ENCODE measurements at regions not wholly inside any gene's neighbourhood (a gene's known extent, or its start where the extent isn't known, plus 50 kb on each side); places are given as distances from the start of the nearest gene placed in this dataset.

GRCh38 chr7:51477323-51477722, 160.7 kb upstream of the COBL start:
- no peak overlapping the region for H3K27ac Mint-ChIP-seq
- no peak for DNase-seq
- ATAC-seq (replicated peaks), result no peak
- H3K4me3 Mint-ChIP-seq, result no peak overlapping the region
- H3K9me3 Mint-ChIP-seq, result peaks cover 0 to 1% of the 10 kb centered on the region in 2 donors
- H3K27me3 Mint-ChIP-seq, result peaks cover 5 to 6% of the 10 kb centered on the region in 2 donors
- no peaks in the 10 kb centered on the region for H3K36me3 Mint-ChIP-seq
- no peaks in the 10 kb centered on the region for H3K4me1 Mint-ChIP-seq

GRCh38 chr7:51476026-51476425, 159.4 kb upstream of the COBL start:
- H3K4me1 Mint-ChIP-seq, result no peaks in the 10 kb centered on the region
- H3K27ac Mint-ChIP-seq, result no peak overlapping the region
- H3K9me3 Mint-ChIP-seq, result peaks cover 0 to 1% of the 10 kb centered on the region in 2 donors

GRCh38 chr7:51472873-51473272, 156.3 kb upstream of the COBL start:
- DNase-seq (no peak), ATAC-seq (replicated peaks) (no peak)
- H3K27me3 Mint-ChIP-seq, result peaks cover 22 to 25% of the 10 kb centered on the region in 2 donors
- H3K4me3 Mint-ChIP-seq, result no peak overlapping the region
- no peak overlapping the region for H3K27ac Mint-ChIP-seq
- no peaks in the 10 kb centered on the region for H3K36me3 Mint-ChIP-seq
- H3K4me1 Mint-ChIP-seq, result no peaks in the 10 kb centered on the region
- peaks cover 0 to 2% of the 10 kb centered on the region in 2 donors for H3K9me3 Mint-ChIP-seq

More at GRCh38 chr7:51476026-51476425, 159.4 kb upstream of the COBL start:
- peaks cover 15 to 17% of the 10 kb centered on the region in 2 donors for H3K27me3 Mint-ChIP-seq
- ATAC-seq (replicated peaks) (no peak), DNase-seq (no peak)
- H3K4me3 Mint-ChIP-seq, result no peak overlapping the region
- no peaks in the 10 kb centered on the region for H3K36me3 Mint-ChIP-seq

- Mint-ChIP-seq H3K4me1 (no peaks in the 10 kb centered on the region), H3K9me3 (peaks cover 0 to 5% of the 10 kb centered on the region in 2 donors), H3K27me3 (peaks cover 22 to 25% of the 10 kb centered on the region in 2 donors), H3K27ac (no peak overlapping the region), H3K4me3 (no peak overlapping the region), H3K36me3 (no peaks in the 10 kb centered on the region)
- DNase-seq, result no peak
- no peak for ATAC-seq (replicated peaks)
These were observed 155.3 kb upstream of the COBL start for GRCh38 chr7:51471981-51472296.

- Mint-ChIP-seq H3K4me1 (no peaks in the 10 kb centered on the region), H3K4me3 (no peak overlapping the region), H3K9me3 (peaks cover 0 to 7% of the 10 kb centered on the region in 2 donors), H3K27me3 (peaks cover 22 to 25% of the 10 kb centered on the region in 2 donors), H3K27ac (no peak overlapping the region), H3K36me3 (no peaks in the 10 kb centered on the region)
- DNase-seq, result no peak
- no peak for ATAC-seq (replicated peaks)
These were observed 154.8 kb upstream of the COBL start for GRCh38 chr7:51471210-51471980.

DNA sequence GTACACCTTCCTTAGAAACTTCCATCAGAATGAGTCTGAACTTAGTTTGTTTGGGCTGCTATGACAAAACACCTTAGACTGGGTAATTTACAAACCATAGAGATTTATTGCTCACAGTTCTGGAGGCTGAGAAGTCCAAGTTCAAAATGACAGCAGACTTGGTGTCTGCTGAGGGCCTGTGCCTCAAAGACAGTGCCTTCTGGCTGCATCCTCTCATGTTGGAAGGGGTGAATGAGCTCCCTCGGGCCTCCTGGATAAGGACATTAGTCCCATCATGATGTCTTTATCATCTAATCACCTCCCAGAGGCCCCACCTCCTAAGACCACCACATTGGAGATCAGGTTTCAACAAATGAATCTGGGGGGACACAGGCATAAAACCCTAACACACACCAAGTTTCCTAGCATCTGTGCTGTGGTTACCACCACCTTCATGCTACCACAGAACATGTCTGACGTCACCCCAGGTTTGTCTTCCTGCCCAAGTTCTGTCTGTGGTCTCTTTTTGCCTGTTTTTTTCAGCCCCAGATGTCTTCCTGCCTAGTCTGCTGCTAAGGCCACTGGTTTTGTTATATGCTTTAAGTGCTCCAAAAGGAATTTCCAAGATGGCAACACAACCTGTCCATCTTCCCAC, 150.9 kb upstream of the COBL start:
- H3K27ac Mint-ChIP-seq, result no peak overlapping the region
- H3K27me3 Mint-ChIP-seq, result peaks cover 18 to 21% of the 10 kb centered on the region in 2 donors
- H3K9me3 Mint-ChIP-seq, result peaks cover 0 to 11% of the 10 kb centered on the region in 2 donors
- no peaks in the 10 kb centered on the region for H3K36me3 Mint-ChIP-seq
- no peak overlapping the region for H3K4me3 Mint-ChIP-seq
- no peak for DNase-seq
- ATAC-seq (replicated peaks), result no peak
- H3K4me1 Mint-ChIP-seq, result no peaks in the 10 kb centered on the region

DNA sequence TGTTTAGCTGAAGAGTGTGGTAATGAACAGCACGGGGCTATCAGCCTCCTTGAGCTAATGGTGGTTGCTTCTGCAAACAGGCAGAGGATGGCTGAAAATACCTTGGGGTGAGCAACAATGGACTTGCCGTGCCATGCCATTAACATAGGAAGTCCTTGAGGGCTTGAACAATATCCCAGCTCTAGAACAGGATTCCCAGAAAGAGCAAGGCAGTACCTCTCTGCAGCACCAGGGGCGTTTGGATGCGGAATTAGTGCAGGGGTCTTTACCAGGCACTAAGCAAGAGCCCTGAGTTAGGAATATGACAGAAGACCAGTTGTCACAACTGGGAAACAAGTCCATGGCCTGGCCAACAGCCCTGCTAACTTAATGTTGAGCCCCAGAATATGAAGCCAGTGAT, 143.2 kb upstream of the COBL start:
- no peak overlapping the region for H3K4me3 Mint-ChIP-seq
- DNase-seq (no peak), ATAC-seq (replicated peaks) (no peak)
- peaks cover 0 to 6% of the 10 kb centered on the region in 2 donors for H3K27me3 Mint-ChIP-seq
- H3K36me3 Mint-ChIP-seq, result no peaks in the 10 kb centered on the region
- H3K4me1 Mint-ChIP-seq, result no peaks in the 10 kb centered on the region
- H3K27ac Mint-ChIP-seq, result no peak overlapping the region
- peaks cover 0 to 4% of the 10 kb centered on the region in 2 donors for H3K9me3 Mint-ChIP-seq

DNA sequence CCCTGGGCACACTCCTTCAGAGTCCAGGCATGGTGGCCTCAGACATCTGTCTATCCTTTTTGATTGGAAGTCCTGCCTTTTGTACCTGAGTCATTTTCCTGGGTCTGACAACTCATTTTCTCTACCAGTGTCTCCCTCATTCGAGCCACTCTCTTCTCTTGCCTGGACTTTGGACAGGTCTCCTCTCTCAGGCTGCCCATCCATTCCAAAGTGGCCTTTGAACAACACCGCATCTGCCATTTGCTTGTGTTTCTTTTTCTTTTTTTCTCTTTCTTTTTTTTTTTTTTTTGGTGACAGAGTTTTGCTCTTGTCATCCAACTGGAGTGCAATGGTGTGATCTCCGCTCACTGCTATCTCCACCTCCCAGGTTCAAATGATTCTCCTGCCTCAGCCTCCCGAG, 142.1 kb upstream of the COBL start:
- DNase-seq (no peak), ATAC-seq (replicated peaks) (no peak)
- Mint-ChIP-seq H3K9me3 (peaks cover 0 to 2% of the 10 kb centered on the region in 2 donors), H3K27ac (no peak overlapping the region), H3K27me3 (peaks cover 0 to 6% of the 10 kb centered on the region in 2 donors), H3K36me3 (no peaks in the 10 kb centered on the region), H3K4me3 (no peak overlapping the region), H3K4me1 (no peaks in the 10 kb centered on the region)

- H3K9me3 Mint-ChIP-seq, result no peaks in the 10 kb centered on the region
- H3K4me1 Mint-ChIP-seq, result no peaks in the 10 kb centered on the region
- peaks cover 0 to 6% of the 10 kb centered on the region in 2 donors for H3K27me3 Mint-ChIP-seq
- H3K36me3 Mint-ChIP-seq, result no peaks in the 10 kb centered on the region
- no peak overlapping the region for H3K4me3 Mint-ChIP-seq
- no peak for DNase-seq
- no peak overlapping the region for H3K27ac Mint-ChIP-seq
- no peak for ATAC-seq (replicated peaks)
These were observed 140.5 kb upstream of the COBL start for GRCh38 chr7:51457079-51457478.

DNA sequence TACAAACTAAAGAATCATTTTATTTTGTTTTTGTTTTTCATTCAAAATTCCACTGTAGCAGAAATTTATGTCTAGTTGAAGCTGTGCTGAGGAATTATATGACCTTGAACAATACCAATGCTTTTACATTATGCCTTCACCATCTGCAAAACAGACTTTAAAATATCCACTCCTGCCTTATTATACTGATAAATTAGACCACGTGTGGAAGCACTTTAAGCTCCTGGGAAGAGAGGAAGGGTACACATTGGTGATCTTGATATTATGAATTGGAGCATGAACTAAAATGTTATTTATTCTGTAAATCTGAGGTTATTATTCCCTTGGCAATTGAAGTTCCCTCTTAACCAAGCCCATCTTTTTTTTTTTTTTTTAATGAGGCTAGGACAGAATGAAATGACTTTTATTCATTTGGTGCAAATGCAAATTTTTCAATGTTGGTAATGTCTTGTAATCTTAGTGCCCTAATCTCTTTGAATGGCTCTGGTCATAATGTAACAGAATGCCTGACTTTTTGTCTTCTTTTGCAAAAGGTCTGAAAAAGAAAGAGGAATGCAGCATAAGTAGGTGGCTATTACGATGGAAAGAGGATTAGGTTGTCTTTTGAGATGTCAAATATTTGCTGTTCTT, 139.9 kb upstream of the COBL start:
- Mint-ChIP-seq H3K36me3 (no peaks in the 10 kb centered on the region), H3K4me3 (no peak overlapping the region), H3K27me3 (peaks cover 0 to 6% of the 10 kb centered on the region in 2 donors), H3K4me1 (no peaks in the 10 kb centered on the region), H3K27ac (no peak overlapping the region), H3K9me3 (no peaks in the 10 kb centered on the region)
- DNase-seq (no peak), ATAC-seq (replicated peaks) (no peak)

DNA sequence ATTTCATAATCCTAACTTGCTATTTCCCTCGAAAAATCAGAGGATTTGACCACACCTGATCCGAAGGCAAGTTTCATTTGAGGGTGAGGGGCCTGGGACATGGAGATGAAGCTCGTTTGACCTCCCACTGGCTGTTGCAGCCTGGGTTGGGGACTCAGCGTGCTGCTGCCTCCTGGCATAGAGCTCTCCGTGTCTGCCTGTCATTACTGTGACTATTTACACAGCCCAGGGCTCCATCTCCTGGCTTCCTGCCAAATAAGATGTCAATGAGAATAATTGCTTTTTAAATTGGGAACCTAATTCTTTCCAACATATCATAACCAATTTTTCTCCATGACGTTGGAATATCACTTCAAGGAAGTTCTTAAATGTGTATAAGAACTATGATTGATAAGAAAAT, 139.3 kb upstream of the COBL start:
- ATAC-seq (replicated peaks), result no peak
- Mint-ChIP-seq H3K4me3 (no peak overlapping the region), H3K27ac (no peak overlapping the region), H3K36me3 (no peaks in the 10 kb centered on the region), H3K4me1 (no peaks in the 10 kb centered on the region), H3K9me3 (no peaks in the 10 kb centered on the region), H3K27me3 (peaks cover 0 to 6% of the 10 kb centered on the region in 2 donors)
- no peak for DNase-seq

DNA sequence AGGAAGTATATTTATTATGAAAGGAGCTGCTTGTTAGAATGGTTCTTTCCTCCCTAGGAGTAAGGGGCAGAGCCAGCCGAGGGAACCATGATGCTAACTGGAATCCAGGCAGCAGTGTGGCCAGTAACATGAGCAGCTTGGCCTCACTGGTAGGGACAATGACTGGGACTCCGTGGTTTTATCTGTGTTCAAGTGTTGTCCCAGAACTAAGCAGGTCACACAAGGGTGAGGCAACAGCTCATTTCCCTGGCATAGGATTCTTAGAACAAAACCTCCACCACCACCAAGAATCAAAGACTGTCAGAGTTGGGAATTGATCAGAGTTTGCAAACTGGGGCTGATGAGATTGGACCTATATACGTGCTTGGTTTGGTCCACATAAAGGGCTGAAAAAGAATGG, 138.9 kb upstream of the COBL start:
- no peak for ATAC-seq (replicated peaks)
- no peak overlapping the region for H3K27ac Mint-ChIP-seq
- no peaks in the 10 kb centered on the region for H3K4me1 Mint-ChIP-seq
- no peak for DNase-seq
- H3K36me3 Mint-ChIP-seq, result no peaks in the 10 kb centered on the region
- no peak overlapping the region for H3K4me3 Mint-ChIP-seq
- peaks cover 0 to 6% of the 10 kb centered on the region in 2 donors for H3K27me3 Mint-ChIP-seq
- no peaks in the 10 kb centered on the region for H3K9me3 Mint-ChIP-seq

DNA sequence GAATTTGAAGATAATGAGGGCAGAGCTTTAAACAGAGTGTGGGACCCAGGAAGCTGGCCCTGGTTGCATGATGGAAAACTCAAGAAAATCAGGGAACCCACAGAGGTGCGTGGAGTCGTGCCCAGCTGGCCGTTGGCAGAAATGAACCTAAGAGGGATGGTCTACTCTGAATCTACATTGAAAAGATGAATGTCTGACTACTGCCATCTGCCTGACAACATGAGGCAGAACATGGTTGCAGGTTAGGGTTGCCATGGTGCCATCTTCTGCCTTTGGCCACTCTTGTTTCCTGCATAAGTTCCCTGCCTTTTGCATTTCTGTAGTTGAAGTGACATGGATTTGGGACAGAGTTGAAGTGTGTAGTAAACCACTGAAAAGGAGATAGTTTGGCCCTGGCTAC, 138.5 kb upstream of the COBL start:
- Mint-ChIP-seq H3K27me3 (peaks cover 0 to 6% of the 10 kb centered on the region in 2 donors), H3K4me3 (no peak overlapping the region), H3K36me3 (no peaks in the 10 kb centered on the region), H3K4me1 (no peaks in the 10 kb centered on the region), H3K27ac (no peak overlapping the region), H3K9me3 (no peaks in the 10 kb centered on the region)
- DNase-seq (no peak), ATAC-seq (replicated peaks) (no peak)

- H3K36me3 Mint-ChIP-seq, result no peaks in the 10 kb centered on the region
- H3K9me3 Mint-ChIP-seq, result no peaks in the 10 kb centered on the region
- no peaks in the 10 kb centered on the region for H3K4me1 Mint-ChIP-seq
- no peak overlapping the region for H3K27ac Mint-ChIP-seq
- H3K4me3 Mint-ChIP-seq, result no peak overlapping the region
- ATAC-seq (replicated peaks) (no peak), DNase-seq (no peak)
- no peaks in the 10 kb centered on the region for H3K27me3 Mint-ChIP-seq
These were observed 136.1 kb upstream of the COBL start for GRCh38 chr7:51452694-51453093.
